Testis (tissue), 2 donors: ENCODE measurements at regions not wholly inside any gene's neighbourhood (a gene's known extent, or its start where the extent isn't known, plus 50 kb on each side); places are given as distances from the start of the nearest gene placed in this dataset.

ENCODE experiments used
- POLR2A ChIP-seq: fragments of 450-650 bp; IDR thresholded peaks from one replicate; pipeline ENCODE4 v1.6.1; 2017; ENCODE audit warnings: antibody characterized with exemption, mild to moderate bottlenecking, moderate library complexity
- TF ChIP-seq, protein P1 (sequence below), 3 experiments: fragments of 450-650 bp in 2 of 3; fragments of 200-600 bp in 1 of 3; sonication (generic) in 1 of 3; IDR thresholded peaks; one replicate each; pipeline ENCODE4 v1.5.1; 2016 to 2019; ENCODE audit warnings: antibody characterized with exemption in 3 of 3, mild to moderate bottlenecking in 2 of 3, moderate library complexity in 1 of 3

DNA sequence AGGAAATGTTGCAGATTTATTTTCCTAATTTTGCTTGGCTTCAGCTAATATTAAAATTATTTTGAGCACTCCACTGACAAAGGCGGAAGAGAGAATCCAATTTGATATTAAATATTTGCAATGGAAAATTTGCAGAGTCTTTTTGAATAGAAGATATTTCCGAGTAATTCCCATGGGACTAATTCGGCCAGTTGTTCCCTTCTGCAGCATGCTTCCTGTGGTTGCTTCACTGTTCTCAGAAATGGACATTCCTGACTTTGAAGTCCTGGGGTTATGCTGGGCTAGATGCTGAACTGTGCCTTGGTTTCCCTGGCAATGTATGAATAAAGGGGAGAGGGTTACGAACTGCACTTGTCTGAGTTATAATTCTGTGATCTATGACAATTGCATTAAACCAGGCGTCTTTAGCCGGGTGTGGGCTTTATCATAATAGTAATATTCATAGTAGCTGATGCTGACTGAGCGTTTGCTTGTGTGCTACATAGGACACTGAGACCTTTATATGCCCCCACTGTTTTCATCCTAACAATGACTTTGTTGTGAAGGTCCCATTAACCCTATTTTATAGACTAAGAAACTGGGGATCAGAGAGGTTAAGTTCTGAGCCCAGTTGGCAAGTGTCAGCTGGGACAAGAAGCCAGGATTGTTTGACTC lies 114.5 kb upstream of the SPRY4 start:
- TF ChIP-seq, protein P1, sequence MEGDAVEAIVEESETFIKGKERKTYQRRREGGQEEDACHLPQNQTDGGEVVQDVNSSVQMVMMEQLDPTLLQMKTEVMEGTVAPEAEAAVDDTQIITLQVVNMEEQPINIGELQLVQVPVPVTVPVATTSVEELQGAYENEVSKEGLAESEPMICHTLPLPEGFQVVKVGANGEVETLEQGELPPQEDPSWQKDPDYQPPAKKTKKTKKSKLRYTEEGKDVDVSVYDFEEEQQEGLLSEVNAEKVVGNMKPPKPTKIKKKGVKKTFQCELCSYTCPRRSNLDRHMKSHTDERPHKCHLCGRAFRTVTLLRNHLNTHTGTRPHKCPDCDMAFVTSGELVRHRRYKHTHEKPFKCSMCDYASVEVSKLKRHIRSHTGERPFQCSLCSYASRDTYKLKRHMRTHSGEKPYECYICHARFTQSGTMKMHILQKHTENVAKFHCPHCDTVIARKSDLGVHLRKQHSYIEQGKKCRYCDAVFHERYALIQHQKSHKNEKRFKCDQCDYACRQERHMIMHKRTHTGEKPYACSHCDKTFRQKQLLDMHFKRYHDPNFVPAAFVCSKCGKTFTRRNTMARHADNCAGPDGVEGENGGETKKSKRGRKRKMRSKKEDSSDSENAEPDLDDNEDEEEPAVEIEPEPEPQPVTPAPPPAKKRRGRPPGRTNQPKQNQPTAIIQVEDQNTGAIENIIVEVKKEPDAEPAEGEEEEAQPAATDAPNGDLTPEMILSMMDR (IDR thresholded peaks at IDR 0.05), result no peak
- TF ChIP-seq POLR2A, result no peak
